Activated CD4-positive, alpha-beta T cell treated with anti-CD3 and anti-CD28 coated beads, Interleukin-2, Interleukin-6, amounts not matched to agents 100 ng/mL and 50 ng/mL, durations not matched to agents 16 hours and 8 hours (primary cell): ENCODE measurements at regions not wholly inside any gene's neighbourhood (a gene's known extent, or its start where the extent isn't known, plus 50 kb on each side); places are given as distances from the start of the nearest gene placed in this dataset.
"Not testable (repeated sequence)": the region's sequence is repeated elsewhere in the genome, so short reads cannot be mapped to it uniquely, and the experiment has no call there.

Experiments used
- DNase-seq: peaks from one replicate; pipeline ENCODE4 v3.0.0-alpha.2; 2020

DNA sequence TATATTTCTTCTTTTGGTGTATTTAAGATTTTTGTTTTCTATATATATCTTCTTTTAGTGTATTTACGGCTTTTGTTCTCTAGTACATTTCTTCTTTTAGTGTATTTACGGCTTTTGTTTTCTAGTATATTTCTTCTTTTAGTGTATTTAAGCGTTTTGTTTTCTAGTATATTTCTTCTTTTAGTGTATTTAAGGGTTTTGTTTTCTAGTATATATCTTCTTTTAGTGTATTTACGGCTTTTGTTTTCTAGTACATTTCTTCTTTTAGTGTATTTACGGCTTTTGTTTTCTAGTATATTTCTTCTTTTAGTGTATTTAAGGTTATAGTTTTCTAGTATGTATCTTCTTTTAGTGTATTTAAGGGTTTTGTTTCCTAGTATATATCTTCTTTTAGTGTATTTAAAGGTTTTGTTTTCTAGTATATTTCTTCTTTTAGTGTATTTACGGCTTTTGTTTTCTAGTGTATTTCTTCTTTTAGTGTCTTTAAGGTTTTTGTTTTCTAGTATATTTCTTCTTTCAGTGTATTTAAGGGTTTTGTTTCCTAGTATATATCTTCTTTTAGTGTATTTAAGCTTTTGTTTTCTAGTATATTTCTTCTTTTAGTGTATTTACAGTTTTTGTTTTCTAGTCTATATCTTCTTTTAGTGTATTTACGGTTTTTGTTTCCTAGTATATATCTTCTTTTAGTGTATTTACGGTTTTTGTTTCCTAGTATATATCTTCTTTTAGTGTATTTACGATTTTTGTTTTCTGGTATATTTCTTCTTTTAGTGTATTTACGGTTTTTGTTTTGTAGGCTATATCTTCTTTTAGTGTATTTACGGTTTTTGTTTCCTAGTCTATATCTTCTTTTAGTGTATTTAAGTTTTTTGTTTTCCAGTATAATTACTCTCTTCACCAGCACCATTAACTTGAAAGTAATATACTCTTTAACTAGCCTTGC is 249.4 kb downstream of the SHOX start:
- not testable (repeated sequence) for DNase-seq

DNA sequence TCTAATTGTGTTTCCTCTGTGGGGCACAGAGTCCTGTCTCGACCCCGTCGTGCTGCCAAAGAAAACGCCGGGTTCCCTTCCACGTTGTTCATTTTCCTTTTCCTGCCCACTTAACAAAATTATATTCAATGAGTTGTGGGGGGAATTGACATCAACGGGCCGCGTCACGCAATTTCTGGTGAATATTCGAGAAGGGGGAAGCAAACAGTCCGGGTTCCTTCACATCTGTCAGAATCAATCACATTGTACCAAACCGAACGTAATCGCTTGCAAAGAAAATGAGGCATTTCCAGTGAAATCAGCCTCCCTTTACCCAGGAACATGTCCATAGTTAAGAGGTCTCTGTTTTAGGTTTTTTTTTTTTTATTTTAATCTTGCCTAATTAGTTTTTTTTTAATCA is 243.5 kb downstream of the SHOX start:
- DNase-seq, result no peak

DNA sequence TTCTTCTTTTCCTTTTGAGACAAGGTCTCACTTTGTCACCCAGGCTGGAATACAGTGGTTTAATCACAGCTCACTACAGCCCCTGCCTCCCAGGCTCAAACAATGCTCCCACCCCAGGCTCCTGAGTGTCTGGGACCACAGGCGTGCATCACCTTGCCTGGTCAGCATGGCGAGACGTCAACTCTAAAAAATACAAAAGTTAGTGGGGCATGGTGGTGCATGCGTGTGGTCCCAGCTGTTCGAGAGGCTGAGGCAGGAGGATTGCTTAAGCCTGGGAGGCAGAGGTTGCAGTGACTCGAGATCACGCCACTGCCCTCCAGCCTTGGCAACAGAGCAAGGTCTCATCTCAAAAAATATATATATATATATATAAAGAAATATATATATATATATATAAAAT is 242.4 kb downstream of the SHOX start:
- DNase-seq, result no peak

DNA sequence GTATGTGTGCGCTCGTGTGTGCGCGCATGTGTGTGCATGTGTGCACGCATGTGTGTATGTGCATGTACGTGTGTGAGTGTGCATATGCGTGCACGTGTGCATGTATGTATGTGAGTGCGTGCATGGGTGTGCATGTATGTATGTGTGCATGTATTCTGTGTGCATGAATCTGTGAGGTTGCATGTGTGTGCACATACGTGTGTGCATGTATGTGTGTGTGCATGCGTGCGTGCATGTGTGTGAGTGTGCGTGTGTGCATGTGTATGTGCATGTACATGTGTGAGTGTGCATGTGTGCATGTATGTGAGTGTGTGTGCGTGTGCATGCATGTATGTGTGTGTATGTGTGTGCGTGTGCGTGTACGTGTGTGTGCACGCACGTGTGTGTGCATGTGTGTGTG is 241.5 kb downstream of the SHOX start:
- DNase-seq, result no peak

DNA sequence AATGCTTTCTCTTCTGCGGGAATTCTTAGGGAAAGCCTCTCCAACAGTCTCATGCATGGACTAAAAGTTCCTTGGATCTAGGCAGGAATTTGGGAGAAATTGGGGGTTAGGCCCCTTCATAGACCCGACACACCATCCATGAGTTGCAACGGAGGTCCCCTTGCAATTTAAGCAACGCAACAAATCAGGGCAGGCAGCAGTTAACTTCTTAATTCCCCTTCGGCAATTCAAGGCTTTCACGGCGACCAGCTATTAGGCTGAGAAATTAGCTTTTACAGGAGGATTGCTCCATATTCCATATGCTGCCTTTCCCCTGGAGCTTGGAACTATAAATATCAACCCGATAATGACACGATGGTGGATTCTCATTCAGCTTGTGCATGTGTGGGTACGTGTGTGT is 241.0 kb downstream of the SHOX start:
- DNase-seq, result no peak

DNA sequence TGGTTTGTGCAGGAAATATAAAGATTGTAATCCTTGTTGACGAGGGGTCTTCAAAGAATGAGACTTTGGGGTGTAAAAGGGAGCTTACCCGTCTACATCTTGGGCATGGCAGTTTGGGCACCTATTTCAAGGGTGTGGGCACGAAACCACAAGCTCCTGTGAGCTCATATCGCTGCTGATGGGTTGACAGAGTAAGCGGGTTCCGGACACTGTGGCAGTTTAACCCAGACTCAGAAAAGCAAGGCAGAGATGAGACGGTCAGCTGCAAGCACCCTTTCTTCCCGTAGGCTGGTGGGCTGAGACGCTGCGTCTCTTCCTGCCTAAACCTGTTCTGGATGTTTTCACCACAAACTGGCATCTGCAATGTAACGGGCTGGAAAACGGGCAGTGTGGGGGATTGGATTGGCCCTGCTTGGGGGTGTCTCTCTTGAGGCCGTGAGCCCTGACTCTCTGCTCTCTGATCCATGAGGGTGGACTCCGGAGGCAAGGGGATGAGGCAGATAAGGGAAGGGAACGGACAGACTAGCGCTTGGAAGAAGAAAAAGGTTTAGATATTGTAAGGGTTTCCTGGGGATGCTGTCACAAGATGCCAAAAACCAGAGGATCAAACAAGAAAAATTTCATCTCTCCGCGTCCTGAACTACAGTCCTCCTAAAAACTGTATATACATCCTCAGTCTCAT is 237.5 kb downstream of the SHOX start:
- DNase-seq, result no peak

DNA sequence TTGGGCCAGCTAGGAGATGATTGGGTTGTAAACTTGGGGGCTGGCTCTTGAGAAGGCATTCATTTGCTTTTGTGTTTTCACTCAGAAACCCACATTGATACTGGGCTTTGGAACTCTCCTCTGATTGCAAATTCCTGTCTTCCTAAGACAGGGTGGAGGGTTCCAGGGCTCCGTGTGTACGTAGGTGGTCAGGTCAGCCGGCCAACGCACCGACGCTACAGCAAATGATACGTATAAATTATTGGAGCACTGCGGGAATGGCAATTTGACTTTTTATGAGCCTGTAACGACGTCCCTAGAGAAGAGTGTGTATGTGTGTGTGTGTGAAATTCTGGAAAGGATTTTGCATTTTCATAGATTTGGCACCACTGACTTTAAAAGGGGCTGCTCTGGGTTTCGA is 236.9 kb downstream of the SHOX start:
- no peak for DNase-seq

DNA sequence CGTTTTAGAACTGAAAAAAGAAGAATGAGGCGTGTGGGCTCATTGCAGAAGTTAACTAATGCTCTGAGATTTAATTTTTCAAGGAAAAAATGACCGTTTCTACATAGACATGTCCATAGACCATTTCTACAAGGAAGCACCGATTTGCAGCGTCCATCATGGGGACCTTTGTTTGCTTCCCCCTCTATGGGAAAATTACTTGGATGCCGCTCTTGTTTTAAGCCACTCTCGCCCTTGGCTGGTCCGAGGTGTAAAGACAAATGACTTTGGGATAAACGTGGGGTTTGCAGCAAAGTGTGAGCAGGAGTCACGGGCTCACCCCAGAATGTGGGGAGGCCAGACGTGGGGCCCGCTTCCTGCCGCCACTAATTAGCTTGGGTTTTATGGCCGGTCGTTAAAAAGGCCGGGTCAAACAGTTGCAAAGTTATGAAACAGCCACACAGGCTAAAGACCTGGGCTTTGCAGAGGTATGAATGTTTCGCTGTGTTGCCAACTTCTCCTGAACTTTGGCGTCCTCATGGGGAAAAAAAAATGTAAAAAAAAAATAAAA is 235.9 kb downstream of the SHOX start:
- no peak for DNase-seq

DNA sequence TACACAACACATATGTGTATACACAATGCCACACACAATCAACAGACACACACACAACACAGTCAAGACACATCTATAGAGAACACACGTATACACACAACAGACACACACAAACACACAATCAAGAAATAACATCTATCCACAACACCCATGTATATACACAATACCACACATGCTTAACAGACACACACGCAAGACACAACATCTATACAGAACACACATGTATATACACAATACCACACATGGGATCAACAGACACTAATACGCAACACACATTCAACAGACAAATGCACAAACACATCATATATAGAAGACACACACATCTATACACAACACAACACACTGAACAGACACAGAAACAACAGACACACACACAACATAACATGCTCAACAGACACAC is 234.8 kb downstream of the SHOX start:
- DNase-seq, result no peak

DNA sequence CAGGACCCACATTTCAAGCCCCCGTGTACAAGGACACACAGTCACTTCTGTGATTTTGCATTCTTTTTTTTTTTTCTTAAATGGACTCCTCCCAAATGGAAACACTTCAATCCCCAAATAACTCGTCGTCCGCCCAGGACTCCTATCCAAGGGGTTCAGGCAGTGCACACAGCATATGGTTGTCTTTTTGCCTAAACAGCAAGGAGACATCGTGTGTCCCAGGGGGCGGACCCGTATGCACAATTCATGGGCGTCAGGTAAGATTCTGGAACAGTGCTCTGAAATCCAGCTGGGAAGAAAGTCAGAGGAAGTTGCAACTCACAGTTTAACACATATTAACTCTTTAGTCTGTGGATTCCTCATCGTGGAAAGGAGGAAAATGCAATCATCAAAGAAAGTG is 231.3 kb downstream of the SHOX start:
- DNase-seq, result no peak

DNA sequence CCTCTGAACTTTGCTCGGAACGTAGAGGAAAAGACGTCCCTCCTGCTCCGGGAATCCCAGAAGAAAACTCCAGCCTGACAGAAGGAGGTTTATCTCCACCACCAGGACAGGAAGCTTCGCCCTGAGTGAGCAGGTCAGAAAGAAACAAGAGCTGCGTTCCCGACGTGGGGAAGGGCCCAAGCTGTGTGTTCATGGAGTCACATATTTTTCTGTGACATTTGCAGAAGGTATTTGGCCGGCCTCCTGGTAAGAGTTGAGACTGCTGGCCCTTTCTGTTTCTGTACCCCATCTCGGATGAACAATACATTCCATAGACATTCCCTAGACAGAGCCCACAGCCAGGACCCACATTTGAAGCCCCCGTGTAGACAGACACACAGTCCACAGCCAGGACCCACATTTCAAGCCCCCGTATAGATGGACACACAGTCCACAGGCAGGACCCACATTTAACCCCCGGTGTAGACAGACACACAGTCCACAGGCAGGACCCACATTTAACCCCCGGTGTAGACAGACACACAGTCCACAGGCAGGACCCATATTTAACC is 230.8 kb downstream of the SHOX start:
- no peak for DNase-seq

DNA sequence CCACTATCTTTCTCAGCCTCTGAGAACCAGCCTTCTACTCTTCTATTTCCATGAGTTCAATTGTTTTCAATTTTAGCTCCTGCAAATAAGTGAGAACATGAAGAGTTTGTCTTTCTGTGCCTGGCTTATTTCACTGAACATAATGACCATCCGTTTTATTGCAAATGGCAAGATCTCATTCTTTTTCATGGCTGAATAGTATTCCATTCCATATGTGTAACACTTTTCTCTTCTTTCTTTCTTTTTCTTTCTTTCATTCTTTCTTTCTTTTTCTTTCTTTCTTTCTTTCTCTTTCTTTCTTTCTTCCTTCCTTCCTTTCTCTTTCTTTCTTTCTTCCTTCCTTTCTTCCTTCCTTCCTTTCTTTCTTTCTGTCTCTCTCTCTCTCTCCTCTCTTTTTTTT is 228.7 kb downstream of the SHOX start:
- no peak for DNase-seq

DNA sequence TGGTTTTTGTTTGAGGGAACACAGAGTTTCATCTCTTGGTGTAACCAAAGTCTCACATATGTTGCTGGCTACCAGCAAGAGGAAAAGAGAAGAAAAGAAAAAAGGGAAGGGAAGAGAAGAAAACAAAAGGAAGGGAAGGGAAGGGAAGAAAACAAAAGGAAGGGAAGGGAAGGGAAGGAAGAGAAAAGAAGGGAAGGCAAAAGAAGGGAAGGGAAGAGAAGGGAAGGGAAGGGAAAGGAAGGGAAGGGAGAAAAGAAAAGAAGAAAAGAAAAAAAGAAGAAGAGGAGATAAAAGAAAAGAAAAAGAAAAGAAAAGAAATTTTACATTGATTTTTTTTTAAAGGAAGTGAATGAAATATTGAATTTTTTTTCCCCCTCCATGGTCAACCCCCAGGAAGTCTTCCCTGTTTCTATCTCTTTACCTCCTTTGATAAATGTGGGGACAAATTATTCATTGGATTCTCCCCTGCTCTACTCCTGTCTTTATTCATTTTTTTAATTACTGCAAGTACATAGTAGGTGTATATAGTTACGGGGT is 228.0 kb downstream of the SHOX start:
- DNase-seq, result no peak

DNA sequence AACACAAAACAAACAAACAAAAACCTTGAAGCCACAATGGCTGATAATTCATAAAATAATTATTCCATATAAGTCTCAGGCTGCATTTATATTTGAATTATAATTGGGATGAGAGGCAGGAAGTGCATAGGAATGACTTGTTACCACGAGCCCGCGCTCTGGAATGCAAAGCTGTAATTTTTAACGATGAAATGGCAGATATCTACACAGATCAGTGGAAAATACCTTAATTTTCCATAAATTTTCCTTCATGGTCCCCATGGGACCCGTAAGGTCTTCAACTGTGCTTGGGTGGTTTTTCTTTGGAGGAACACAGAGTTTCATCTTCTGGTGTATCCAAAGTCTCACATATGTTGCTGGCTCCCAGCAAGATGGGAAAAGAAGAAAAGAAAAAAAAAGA is 226.8 kb downstream of the SHOX start:
- DNase-seq, result no peak

DNA sequence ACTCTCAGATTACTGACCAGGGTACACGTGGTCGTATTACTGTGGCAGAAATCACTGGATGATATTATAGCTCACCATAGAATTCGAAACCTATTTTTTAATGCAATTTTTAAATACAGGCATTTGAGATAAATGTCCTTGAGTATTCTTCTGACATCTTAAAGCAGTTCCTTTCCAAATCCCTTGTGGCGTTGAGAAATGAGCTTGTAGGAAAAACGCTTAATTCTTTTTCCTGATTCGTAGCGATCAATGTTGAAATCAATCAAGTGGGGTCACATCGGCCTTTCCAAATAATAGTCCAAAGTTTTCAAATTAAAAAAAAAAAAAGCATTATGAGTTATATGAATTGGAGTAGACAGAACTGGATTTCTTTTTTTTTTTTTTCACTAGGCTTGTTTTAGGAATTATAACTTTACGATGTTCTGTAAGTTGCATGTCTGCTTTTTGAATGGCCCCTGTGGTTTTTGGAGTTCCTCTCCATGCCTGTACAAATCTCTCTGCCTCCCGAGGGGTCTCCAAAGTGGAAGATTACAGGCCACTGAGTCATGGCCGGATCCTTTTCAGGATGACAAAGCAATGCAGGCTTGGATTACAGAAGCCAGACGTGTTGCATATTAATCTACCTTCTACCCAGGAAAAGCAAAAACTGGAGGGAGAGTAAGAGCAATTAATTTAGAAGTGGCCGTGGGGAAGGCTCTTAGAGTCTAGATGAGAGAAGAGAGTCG is 226.1 kb downstream of the SHOX start:
- no peak for DNase-seq

DNA sequence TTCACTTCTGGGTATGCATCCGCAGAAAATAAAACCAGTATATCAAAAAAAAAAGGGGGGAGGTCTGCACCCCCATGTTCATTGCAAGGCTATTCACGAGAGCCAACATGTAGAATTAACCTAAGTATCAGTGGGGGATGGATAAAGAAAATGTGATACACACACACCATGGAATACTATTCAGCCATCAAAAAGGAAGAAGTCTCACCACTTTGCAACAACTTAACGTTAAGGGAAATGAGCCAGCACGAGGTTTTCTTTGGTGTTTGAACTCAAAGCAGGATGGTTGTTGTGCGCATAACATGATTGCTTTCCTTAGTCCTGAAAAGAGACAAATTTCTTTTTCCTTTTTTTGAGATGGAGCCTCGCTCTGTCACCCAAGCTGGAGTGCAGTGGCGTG is 222.7 kb downstream of the SHOX start:
- no peak for DNase-seq

DNA sequence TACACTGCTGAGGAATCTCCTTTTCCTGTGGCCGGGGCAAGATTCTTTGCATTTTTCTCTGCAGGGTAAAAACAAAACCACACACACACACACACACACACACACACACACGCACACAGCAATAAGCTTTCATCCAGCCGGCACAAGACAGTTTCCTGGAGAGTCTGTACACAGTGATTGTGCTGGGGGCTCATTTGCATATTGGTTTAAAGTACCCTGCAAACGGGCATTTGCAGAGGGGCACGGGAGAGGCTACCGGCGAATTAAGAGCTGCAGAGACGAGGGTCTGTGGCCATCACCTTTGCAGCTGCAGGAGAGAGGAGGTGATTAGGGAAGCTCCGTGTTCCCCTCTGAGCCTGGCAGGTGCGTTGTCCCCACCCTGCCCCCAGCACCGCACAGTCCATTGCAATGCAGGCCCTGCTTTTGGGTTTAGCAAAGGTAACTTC is 219.9 kb downstream of the SHOX start:
- no peak for DNase-seq

DNA sequence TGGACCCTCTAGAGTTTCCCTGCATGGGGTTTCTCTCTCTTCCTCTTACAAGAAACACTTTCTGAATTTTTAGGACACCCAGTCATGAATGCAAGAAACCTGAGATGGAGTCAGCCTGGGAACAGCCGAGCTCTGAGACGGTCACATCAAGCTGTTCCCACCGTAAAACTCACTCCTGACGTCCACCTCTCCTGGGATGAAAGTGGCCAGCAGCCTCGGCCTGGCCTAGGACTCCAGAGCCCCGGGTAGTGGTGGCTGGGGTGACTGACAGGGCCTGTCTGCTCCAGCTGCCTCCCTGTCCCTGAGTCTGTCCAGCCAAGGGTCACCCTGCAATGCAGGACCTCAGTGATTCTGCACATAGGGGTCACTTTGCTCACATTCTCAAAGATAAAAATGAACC is 217.8 kb downstream of the SHOX start:
- no peak for DNase-seq

DNA sequence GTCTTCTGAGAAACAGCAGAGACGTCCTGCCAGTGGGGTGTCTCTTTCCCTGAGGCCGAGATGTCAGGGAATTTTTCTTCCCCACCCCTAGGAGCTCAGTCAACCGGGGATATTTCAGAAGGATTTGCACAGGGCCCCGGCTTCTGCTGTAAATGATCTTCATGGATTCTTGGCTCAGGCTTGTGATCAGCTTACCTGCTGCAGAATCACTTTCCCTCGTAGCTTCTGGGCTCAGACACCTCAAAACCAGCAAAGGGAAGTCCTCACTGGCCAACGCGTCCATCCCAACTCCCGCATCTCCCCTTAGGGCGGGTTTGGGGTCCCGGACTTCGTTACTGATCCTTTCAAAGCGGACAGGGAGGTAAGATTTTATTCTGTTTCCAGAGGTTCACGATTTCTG is 212.7 kb downstream of the SHOX start:
- no peak for DNase-seq

DNA sequence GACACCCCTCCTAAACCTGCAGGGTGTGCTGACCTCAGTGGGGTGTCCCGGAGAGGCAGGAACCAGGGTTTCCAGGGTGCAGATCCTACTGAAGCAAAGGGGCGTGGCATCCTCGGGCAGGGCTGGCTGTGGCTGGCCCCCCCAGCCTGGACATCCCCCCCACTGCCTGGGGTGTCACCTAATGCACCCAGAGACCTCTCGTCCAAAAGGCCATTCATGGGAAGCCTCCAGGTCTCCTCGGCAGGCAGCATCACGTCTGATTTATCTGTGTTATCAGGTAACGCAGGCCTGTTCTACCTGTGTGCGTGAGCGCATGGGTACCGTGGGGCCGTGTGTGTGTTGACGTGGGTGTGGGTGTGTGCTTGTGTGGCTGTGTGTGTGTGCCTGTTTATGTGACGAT is 210.0 kb downstream of the SHOX start:
- DNase-seq, result no peak

DNA sequence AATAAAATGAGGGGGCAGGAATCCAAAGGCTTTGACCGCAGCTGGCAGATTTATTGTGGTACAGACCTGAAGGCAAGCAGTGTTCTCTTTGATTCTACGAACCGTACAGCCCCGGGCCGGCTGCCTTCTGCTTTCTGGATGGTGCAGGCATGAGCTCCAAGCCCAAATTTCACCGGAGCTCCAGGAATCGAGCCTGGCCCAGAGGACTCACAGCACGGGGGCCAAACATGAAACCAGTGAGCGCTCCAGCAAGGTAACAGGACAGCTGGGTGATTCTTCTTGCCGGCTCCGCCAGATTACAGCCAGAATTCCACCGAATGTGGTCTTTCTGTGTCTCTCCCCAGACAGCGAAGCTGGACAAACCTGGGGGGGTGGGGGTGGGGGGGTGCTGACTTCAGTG is 208.1 kb downstream of the SHOX start:
- not testable (repeated sequence) for DNase-seq

DNA sequence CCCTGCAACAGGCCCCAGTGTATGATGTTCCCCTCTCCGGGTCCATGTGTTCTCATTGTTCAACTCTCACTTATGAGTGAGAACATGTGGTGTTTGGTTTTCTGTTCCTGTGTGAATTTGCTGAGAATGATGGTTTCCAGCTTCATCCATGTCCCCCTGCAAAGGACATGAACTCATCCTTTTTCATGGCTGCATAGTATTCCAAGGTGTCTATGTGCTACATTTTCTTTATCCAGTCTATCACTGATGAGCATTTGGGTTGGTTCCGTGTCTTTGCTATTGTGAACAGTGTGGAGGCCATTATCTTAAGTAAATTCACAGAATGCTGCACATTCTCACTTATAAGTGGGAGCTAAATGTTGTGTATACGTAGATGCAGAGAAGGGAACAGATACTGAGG is 205.3 kb downstream of the SHOX start:
- DNase-seq, result not testable (repeated sequence)

DNA sequence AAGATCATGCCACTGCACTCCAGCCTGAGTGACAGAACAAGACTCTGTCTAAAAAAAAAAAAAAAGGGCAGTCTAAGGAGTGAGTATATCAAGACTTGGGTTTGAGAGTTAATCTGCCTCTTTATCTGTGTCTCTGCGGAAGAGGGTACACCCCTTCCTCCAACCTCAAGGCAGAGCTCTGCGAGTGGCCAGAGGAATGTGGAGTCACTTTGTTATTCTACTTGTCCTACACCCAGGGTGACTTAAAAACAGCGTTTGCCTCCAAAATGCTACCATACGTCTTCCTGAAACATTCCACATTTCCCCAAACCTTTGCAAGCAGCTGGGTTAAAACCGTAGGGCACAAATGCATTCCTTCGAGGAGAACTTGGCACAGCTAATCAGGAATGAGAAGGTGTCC is 199.9 kb downstream of the SHOX start:
- DNase-seq, result no peak
